Uterus (tissue), 3 donors: ENCODE measurements at regions not wholly inside any gene's neighbourhood (a gene's known extent, or its start where the extent isn't known, plus 50 kb on each side); places are given as distances from the start of the nearest gene placed in this dataset.

ENCODE experiments used
- DNase-seq, 2 donors: peaks; one replicate each; pipeline ENCODE4 v3.0.0-alpha.2; 2019 to 2020
- H3K27ac ChIP-seq, 2 donors: fragments of 200-600 bp; sonication (generic); 1 replicate in 1 of 2; 2 replicates in 1 of 2; pipeline ENCODE4 v1.5.1; 2016 to 2018
- H3K27me3 ChIP-seq, 2 donors: fragments of 200-600 bp; sonication (generic); one replicate each; pipeline ENCODE4 v1.5.1; 2018 to 2019; ENCODE audit warnings: control low read depth in 1 of 2
- H3K36me3 ChIP-seq, 2 donors: fragments of 200-600 bp; sonication (generic); one replicate each; pipeline ENCODE4 v1.5.1; 2019; ENCODE audit warnings: control low read depth in 1 of 2
- H3K4me1 ChIP-seq, 2 donors: fragments of 200-600 bp; sonication (generic); one replicate each; pipeline ENCODE4 v1.5.1; 2018 to 2019; ENCODE audit warnings: control low read depth in 1 of 2
- H3K4me3 ChIP-seq, 2 donors: fragments of 200-600 bp; sonication (generic); 1 replicate in 1 of 2; 2 replicates in 1 of 2; pipeline ENCODE4 v1.5.1; 2018 to 2019; ENCODE audit warnings: mild to moderate bottlenecking in 1 of 2
- H3K9me3 ChIP-seq, 2 donors: fragments of 200-600 bp; sonication (generic); one replicate each; pipeline ENCODE4 v1.5.1; 2019; ENCODE audit warnings: control low read depth in 1 of 2
- CTCF ChIP-seq, 4 experiments: fragments of 200-600 bp in 2 of 4; fragments of 450-650 bp in 2 of 4; sonication (generic) in 2 of 4; IDR thresholded peaks; one replicate each; pipeline ENCODE4 v1.5.1; 2016 to 2019; ENCODE audit warnings: antibody characterized with exemption in 4 of 4, mild to moderate bottlenecking in 2 of 4, moderate library complexity in 1 of 4
- POLR2A ChIP-seq, 2 donors: fragments of 450-650 bp; IDR thresholded peaks; one replicate each; pipeline ENCODE4 v1.6.1; 2016; ENCODE audit warnings: antibody characterized with exemption in 2 of 2, mild to moderate bottlenecking in 1 of 2, moderate library complexity in 1 of 2
- intact Hi-C: fragments of 100-400 bp; cut with DNase I; formaldehyde crosslinking; loops from one replicate; pipeline ENCODE4 v1.15.1; 2023; ENCODE audit warnings: low total_unique reads
- donor health status: DM: yes; HTN: yes; CAD: no.

GRCh38 chr2:118319271-118319684 lies 231.0 kb downstream of the INSIG2 start:
- intact Hi-C loops, result no loop called here
- H3K27ac ChIP-seq, result no peak overlapping the region
- H3K27me3 ChIP-seq, result no peaks in the 10 kb centered on the region
- no peaks in the 10 kb centered on the region for H3K4me1 ChIP-seq
- DNase-seq, result no peak
- TF ChIP-seq CTCF (IDR thresholded peaks at IDR 0.05) (no peak), POLR2A (IDR thresholded peaks at IDR 0.05) (no peak)
- no peaks in the 10 kb centered on the region for H3K9me3 ChIP-seq
- H3K36me3 ChIP-seq, result no peaks in the 10 kb centered on the region
- no peak overlapping the region for H3K4me3 ChIP-seq

- H3K4me1 ChIP-seq, result no peaks in the 10 kb centered on the region
- DNase-seq, result no peak
- no peak overlapping the region for H3K4me3 ChIP-seq
- no peaks in the 10 kb centered on the region for H3K36me3 ChIP-seq
- TF ChIP-seq POLR2A (IDR thresholded peaks at IDR 0.05) (no peak), CTCF (IDR thresholded peaks at IDR 0.05) (no peak)
- H3K27me3 ChIP-seq, result no peaks in the 10 kb centered on the region
- intact Hi-C loops, result no loop called here
- no peak overlapping the region for H3K27ac ChIP-seq
- H3K9me3 ChIP-seq, result no peaks in the 10 kb centered on the region
Observed at GRCh38 chr2:118315606-118316005, 227.3 kb downstream of the INSIG2 start.

DNA sequence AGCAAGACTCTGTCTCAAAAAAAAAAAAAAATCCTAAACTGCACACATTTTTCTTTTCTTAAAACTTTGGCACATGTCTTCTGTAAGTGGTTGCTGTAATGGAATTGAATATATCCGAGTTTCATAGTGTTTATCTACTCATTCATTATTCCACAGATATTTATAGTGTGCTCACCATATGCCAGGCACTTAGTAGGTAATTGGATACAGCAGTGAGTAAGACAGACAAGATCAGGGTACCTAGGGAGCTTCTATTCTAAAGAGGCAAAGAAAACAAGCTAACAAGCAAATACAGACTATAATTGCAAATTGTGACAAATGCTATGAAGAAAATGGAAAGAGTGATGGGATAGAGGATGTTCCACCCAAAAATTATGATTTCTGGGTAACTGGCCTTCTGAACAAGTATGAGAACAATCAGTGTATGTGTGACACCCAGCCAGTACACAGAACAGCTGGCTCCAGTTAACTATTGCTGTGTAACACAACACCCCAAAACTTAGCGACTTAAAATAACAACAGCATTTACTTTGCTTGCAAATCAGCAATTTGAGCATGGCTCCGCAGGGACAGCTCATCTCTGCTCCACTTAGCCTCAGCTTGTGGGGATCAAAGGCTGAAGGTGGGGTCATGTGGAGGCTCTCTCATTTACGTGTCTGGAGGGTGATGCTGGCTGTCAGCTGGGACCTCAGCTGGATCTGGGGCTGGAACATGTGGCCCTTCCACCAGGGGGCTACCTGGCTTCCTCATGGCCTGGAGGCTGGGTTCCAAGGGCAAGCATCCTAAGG lies 224.9 kb downstream of the INSIG2 start:
- H3K27me3 ChIP-seq, result no peaks in the 10 kb centered on the region
- no peak overlapping the region for H3K4me3 ChIP-seq
- H3K36me3 ChIP-seq, result no peaks in the 10 kb centered on the region
- TF ChIP-seq CTCF (IDR thresholded peaks at IDR 0.05) (no peak), POLR2A (IDR thresholded peaks at IDR 0.05) (no peak)
- H3K4me1 ChIP-seq, result no peaks in the 10 kb centered on the region
- no peak overlapping the region for H3K27ac ChIP-seq
- DNase-seq, result no peak
- intact Hi-C loops, result no loop called here
- H3K9me3 ChIP-seq, result no peaks in the 10 kb centered on the region

DNA sequence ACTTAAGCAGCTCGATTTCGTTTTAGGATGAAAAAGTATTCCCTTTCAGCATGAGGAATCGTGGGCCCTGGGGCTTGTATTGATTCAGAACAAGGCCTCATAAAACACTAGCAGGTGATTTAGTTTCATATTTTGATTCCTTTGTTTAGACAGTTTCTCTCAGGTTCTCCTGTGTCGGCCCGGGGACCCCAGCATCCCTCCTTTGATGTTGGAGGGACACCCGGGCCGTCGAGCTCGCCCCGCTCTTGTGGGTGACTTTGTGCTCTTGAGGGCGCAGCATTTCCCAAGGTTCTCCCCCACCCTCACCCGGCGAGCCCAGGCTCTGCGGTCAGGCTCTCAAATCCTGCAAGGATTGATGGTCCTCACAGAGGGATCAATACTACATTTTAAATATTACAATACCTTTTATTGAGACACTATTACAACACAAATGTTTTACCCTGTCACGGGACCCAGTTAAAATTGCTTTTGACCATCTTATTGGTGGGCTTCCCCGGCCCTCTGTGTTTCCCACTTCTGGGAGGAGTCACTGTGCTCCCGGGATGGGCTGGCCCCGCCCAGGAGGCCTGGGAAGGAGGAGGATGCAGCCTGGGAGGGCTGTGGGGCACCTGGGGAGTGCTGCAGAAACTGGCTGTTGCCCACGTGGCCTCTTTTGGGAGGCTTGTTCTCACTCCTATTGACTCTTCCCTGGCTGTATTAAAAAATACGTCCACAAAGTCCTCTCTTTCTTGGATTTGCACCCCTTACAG lies 222.6 kb downstream of the INSIG2 start:
- Histone ChIP-seq H3K36me3 (no peaks in the 10 kb centered on the region), H3K27me3 (no peaks in the 10 kb centered on the region), H3K9me3 (no peaks in the 10 kb centered on the region), H3K4me1 (no peaks in the 10 kb centered on the region), H3K4me3 (peak overlapping the region; percentile 26 to 46), H3K27ac (no peak overlapping the region)
- DNase-seq, result no peak
- no peak for TF ChIP-seq POLR2A (IDR thresholded peaks at IDR 0.05)
- TF ChIP-seq CTCF (IDR thresholded peaks at IDR 0.05), result no peak
- intact Hi-C loops, result no loop called here
